C4-2B (cell line): ENCODE measurements at regions not wholly inside any gene's neighbourhood (a gene's known extent, or its start where the extent isn't known, plus 50 kb on each side); places are given as distances from the start of the nearest gene placed in this dataset.
A peak's percentile ranks its signal among the peaks of the same experiment; 100 is the strongest.

ENCODE experiments used
- ZFX ChIP-seq: fragments of 450-650 bp; IDR thresholded peaks from 2 replicates; pipeline ENCODE4 v1.6.1; 2017
- TF ChIP-seq, protein P1 (sequence below): fragments of 450-650 bp; conservative IDR thresholded peaks from 2 replicates; pipeline ENCODE4 v1.5.1; 2017; ENCODE audit warnings: mild to moderate bottlenecking

DNA sequence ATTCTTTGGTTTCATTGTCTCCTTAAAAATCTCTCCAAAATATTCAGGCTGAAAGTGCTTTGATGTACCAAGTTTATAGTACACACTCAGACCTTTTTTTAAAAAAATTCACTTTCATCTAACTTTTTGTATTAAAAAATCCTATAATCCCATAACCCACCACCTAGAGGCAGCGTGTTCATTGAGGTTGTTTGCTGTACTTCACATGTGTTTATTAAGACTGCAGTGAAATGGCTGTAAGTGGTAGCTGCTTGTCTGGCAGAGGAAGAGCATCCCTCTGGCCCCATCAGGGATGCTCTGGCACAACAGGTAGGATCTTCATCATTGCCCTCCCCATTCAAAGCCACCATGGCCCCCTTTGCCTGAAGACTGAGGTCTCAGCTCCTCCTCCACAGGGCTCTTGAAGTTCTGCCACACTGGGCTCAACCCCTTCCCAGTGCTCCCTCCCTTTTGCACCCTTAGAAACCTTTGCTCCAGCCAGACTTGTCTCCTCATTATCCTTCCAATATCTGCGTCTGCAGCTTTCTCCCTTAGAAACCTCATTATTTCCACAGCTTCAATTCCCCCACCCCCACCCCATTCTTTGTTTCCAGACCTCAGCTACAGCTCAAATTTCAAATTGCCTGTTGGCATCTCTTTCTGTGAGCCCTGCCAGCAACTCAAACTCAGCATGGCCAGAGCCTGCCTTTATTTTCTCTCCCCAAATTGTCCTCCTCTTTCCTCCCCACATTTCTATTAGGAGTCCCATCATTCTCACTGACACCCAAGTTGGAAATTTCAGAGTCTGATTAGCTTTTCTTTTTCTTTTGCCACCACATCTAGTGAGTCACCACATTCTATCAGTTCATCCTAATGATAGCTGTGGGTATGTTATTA, 369.6 kb upstream of the USP24 start:
- TF ChIP-seq, protein P1, sequence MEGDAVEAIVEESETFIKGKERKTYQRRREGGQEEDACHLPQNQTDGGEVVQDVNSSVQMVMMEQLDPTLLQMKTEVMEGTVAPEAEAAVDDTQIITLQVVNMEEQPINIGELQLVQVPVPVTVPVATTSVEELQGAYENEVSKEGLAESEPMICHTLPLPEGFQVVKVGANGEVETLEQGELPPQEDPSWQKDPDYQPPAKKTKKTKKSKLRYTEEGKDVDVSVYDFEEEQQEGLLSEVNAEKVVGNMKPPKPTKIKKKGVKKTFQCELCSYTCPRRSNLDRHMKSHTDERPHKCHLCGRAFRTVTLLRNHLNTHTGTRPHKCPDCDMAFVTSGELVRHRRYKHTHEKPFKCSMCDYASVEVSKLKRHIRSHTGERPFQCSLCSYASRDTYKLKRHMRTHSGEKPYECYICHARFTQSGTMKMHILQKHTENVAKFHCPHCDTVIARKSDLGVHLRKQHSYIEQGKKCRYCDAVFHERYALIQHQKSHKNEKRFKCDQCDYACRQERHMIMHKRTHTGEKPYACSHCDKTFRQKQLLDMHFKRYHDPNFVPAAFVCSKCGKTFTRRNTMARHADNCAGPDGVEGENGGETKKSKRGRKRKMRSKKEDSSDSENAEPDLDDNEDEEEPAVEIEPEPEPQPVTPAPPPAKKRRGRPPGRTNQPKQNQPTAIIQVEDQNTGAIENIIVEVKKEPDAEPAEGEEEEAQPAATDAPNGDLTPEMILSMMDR, result peak; percentile 14
- no peak for TF ChIP-seq ZFX
